CD4-positive, alpha-beta memory T cell (primary cell): ENCODE measurements at regions not wholly inside any gene's neighbourhood (a gene's known extent, or its start where the extent isn't known, plus 50 kb on each side); places are given as distances from the start of the nearest gene placed in this dataset.

Experiments used
- CTCF ChIA-PET: fragments of 350-600 bp; sonication (Branson Sonifier 250); formaldehyde crosslinking; loops from one replicate; lab custom pipeline; 2021; ENCODE audit warnings: inconsistent platforms; ENCODE audit not compliant: partially characterized antibody; lab: Charles Lee
- POLR2A ChIA-PET: fragments of 350-600 bp; sonication (Branson Sonifier 250); formaldehyde crosslinking; loops from one replicate; lab custom pipeline; 2021; ENCODE audit not compliant: partially characterized antibody; lab: Charles Lee
- DNase-seq, 5 donors: peaks; one replicate each; pipeline versions ENCODE4 v3.0.0 to v3.0.0-alpha.2; 2020 to 2022; ENCODE audit warnings: mixed read lengths in 1 of 5
- H3K27ac ChIP-seq: one replicate; pipeline ENCODE4 v1.7.0; 2013; ENCODE audit warnings: low read depth, low read length
- H3K27me3 ChIP-seq: 2 replicates; pipeline ENCODE4 v1.7.0; 2013; ENCODE audit warnings: mild to moderate bottlenecking, low read length, moderate library complexity; ENCODE audit not compliant: insufficient read depth
- H3K36me3 ChIP-seq: 2 replicates; pipeline ENCODE4 v1.7.0; 2013; ENCODE audit warnings: mild to moderate bottlenecking, low read length, moderate library complexity; ENCODE audit not compliant: insufficient read depth
- H3K4me1 ChIP-seq: 2 replicates; pipeline ENCODE4 v1.7.0; 2013; ENCODE audit warnings: mild to moderate bottlenecking, low read length, moderate library complexity; ENCODE audit not compliant: insufficient read depth
- H3K4me3 ChIP-seq, 2 donors: one replicate each; pipeline ENCODE4 v1.7.0; 2013; ENCODE audit warnings: low read length in 2 of 2, mild to moderate bottlenecking in 1 of 2
- H3K9me3 ChIP-seq, 2 donors: one replicate each; pipeline ENCODE4 v1.7.0; 2013; ENCODE audit warnings: low read length in 2 of 2, control low read depth in 1 of 2; ENCODE audit not compliant: control insufficient read depth in 1 of 2
- H3K27ac Mint-ChIP-seq, 7 donors: one replicate each; pipeline ENCODE4 v1.8.0; 2020 to 2021; ENCODE audit warnings: mixed read lengths in 7 of 7, mild to moderate bottlenecking in 6 of 7, inconsistent platforms in 3 of 7, moderate library complexity in 3 of 7
- H3K27me3 Mint-ChIP-seq, 2 donors: one replicate each; pipeline ENCODE4 v1.8.0; 2020 to 2021; ENCODE audit warnings: mixed read lengths in 2 of 2
- H3K36me3 Mint-ChIP-seq, 2 donors: one replicate each; pipeline ENCODE4 v1.8.0; 2020 to 2021; ENCODE audit warnings: mixed read lengths in 2 of 2, inconsistent platforms in 1 of 2, mild to moderate bottlenecking in 1 of 2
- H3K4me1 Mint-ChIP-seq, 4 donors: one replicate each; pipeline ENCODE4 v1.8.0; 2020 to 2021; ENCODE audit warnings: mixed read lengths in 4 of 4, mild to moderate bottlenecking in 1 of 4
- H3K4me3 Mint-ChIP-seq, 8 donors: one replicate each; pipeline ENCODE4 v1.8.0; 2020 to 2021; ENCODE audit warnings: mixed read lengths in 8 of 8, mild to moderate bottlenecking in 7 of 8, moderate library complexity in 6 of 8, inconsistent platforms in 3 of 8
- H3K9me3 Mint-ChIP-seq, 8 donors: one replicate each; pipeline ENCODE4 v1.8.0; 2020 to 2021; ENCODE audit warnings: mixed read lengths in 8 of 8, mild to moderate bottlenecking in 5 of 8, inconsistent platforms in 3 of 8, moderate library complexity in 1 of 8
- intact Hi-C: fragments of 100-400 bp; cut with micrococcal nuclease; formaldehyde crosslinking; loops from one replicate; pipeline ENCODE4 v1.15.1; 2023

DNA sequence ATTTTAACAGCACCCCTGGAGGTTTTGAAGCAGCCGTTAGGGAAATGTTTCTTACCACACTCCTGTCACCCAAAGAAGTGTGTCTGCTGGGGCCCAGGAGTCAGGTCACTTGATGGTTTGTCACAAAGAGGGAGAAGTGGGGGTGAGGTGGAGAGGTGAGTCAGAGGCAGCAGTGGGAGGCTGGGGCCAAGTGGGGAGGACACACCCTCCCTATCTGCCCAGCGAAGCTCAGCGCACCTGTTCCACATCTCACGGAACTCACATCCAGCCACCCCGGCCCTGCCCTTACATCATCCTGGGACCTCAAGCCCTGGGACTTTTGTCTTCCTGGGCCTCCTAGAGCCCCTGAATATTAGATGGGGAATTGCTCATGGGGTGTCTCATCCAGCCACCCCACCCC, 171.1 kb upstream of the SMIM23 start:
- no peaks in the 10 kb centered on the region for H3K27me3 ChIP-seq
- H3K9me3 ChIP-seq, result no peaks in the 10 kb centered on the region
- H3K36me3 ChIP-seq, result no peaks in the 10 kb centered on the region
- H3K4me1 ChIP-seq, result no peaks in the 10 kb centered on the region
- no peak for DNase-seq
- Mint-ChIP-seq H3K9me3 (no peaks in the 10 kb centered on the region), H3K36me3 (no peaks in the 10 kb centered on the region), H3K4me1 (no peaks in the 10 kb centered on the region), H3K27me3 (peaks cover 5 to 8% of the 10 kb centered on the region in 2 donors), H3K4me3 (no peak overlapping the region), H3K27ac (no peak overlapping the region)
- CTCF ChIA-PET, result interaction anchor here (0.7 kb wide), 1 partner anchor 836 kb away, joined by 3 read pairs; no protein-coding TSS in a partner anchor
- intact Hi-C loops, result no loop called here
- POLR2A ChIA-PET, result no interaction called here
- H3K4me3 ChIP-seq, result no peak overlapping the region
- no peak overlapping the region for H3K27ac ChIP-seq

DNA sequence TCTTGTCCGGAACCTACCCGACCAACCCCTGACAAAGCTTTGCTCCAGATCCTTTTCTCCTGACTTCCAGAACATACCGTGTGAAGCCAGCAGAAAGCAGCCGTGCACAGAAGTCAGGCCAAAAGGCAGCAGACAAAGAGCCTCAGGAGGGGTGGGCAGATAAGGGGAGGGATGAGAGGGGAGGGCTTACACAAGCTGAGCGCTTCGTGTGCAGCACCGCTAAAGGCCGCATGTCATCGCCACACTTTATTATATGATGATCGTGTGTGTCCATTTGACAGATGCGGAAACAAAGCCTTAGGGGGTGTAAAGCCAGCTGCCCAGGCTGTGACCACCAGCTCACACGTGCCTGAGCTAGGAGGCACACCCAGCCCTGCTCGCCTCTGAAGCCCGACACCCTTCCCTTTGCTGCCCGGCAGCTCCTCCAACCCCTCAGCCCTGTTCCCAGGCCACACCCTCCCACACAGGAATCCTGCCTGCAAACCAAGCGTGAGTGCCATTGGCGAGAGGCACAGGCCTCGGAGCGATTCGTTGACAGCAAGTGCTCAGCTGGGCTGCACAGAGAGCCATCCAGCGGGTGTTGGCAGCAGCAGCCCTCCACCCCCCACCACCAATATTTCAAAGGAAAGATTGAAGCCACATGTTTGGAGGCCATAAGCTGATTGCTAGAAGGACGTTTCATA, 170.5 kb upstream of the SMIM23 start:
- Histone ChIP-seq H3K4me3 (no peak overlapping the region), H3K9me3 (no peaks in the 10 kb centered on the region), H3K36me3 (no peaks in the 10 kb centered on the region), H3K27ac (no peak overlapping the region), H3K4me1 (no peaks in the 10 kb centered on the region), H3K27me3 (no peaks in the 10 kb centered on the region)
- POLR2A ChIA-PET, result no interaction called here
- peaks cover 7 to 8% of the 10 kb centered on the region in 2 donors for H3K27me3 Mint-ChIP-seq
- CTCF ChIA-PET, result interaction anchor here (0.7 kb wide), 1 partner anchor 836 kb away, joined by 3 read pairs; no protein-coding TSS in a partner anchor
- intact Hi-C loops, result no loop called here
- no peak overlapping the region for H3K27ac Mint-ChIP-seq
- H3K4me3 Mint-ChIP-seq, result no peak overlapping the region
- no peaks in the 10 kb centered on the region for H3K36me3 Mint-ChIP-seq
- H3K4me1 Mint-ChIP-seq, result no peaks in the 10 kb centered on the region
- H3K9me3 Mint-ChIP-seq, result peaks cover 0 to 2% (median 0%) of the 10 kb centered on the region in 8 donors
- DNase-seq, result no peak

DNA sequence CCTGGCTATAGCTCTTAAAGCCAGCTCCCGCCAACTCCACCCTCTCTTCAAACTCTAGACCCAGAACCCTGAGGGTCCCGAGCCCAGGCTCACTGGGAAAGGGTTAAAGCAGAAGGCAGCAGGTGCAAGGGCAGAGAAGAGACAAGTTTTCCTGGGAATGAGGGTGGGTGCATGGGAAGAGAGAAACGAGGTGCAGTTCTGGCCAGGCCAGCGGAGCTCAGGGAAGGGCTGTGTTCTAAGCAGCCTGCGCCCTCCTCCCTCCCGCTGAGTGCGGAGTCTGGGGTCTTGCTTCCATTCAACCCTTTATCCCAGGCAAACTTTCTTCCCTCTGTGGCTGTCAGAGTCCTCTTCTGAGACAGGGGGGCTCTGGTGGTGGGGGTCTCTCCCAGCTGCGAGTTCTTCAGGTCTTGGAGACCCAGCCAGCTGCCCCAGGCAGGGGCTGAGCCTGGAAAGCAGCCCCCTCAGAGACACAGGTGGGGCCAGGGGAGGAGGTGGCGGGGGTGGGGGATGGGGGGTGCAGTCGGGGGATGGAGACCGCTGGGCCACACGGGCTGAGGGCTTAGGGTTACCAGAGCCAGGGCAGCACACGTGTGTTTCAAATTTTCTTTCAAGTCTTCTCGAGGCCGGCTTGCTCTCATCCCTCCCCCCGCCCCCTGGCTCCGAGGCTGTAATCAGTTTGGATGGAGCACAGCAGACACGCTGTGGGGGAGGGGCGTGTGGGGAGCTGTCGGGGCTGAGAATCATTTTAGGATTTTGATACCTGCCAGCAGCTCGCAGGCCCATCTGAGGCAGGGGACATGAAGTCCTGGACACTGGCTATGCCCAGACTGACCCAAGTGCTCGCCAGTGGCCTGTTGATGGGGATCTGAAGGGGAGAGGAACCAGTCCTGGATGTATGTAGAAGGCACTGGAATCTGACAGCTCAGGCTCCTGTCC, 169.6 kb upstream of the SMIM23 start:
- Histone ChIP-seq H3K9me3 (no peaks in the 10 kb centered on the region), H3K27ac (no peak overlapping the region), H3K36me3 (no peaks in the 10 kb centered on the region), H3K27me3 (no peaks in the 10 kb centered on the region), H3K4me3 (no peak overlapping the region), H3K4me1 (no peaks in the 10 kb centered on the region)
- no peaks in the 10 kb centered on the region for H3K4me1 Mint-ChIP-seq
- no peak overlapping the region for H3K27ac Mint-ChIP-seq
- H3K27me3 Mint-ChIP-seq, result peaks cover 4 to 8% of the 10 kb centered on the region in 2 donors
- no peak for DNase-seq
- CTCF ChIA-PET, result no interaction called here
- intact Hi-C loops, result no loop called here
- POLR2A ChIA-PET, result no interaction called here
- no peak overlapping the region for H3K4me3 Mint-ChIP-seq
- H3K9me3 Mint-ChIP-seq, result peaks cover 0 to 2% (median 0%) of the 10 kb centered on the region in 8 donors
- H3K36me3 Mint-ChIP-seq, result no peaks in the 10 kb centered on the region

DNA sequence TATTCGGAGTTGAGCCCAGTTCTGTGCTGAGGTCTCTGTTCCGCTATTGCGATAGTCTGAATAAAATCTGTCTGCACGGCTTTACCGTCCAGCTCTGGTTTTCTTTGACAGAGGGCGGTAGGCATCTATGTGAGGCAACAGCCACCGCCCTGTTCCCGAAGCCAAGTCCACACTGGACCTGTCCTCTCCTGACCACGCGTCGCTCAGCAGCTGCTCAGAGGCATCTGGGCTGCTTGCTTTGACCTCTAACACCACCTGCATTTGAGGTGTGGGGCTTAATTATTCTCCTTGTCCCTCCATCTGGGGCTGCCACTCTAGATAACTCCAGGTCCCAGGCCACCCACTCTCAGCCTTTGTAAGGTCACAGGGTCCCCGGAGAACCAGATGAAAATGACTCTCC, 168.4 kb upstream of the SMIM23 start:
- Histone ChIP-seq H3K4me3 (no peak overlapping the region), H3K27me3 (no peaks in the 10 kb centered on the region), H3K4me1 (no peaks in the 10 kb centered on the region), H3K9me3 (no peaks in the 10 kb centered on the region), H3K27ac (no peak overlapping the region), H3K36me3 (no peaks in the 10 kb centered on the region)
- H3K36me3 Mint-ChIP-seq, result no peaks in the 10 kb centered on the region
- intact Hi-C loops, result no loop called here
- H3K9me3 Mint-ChIP-seq, result peaks cover 0 to 2% (median 0%) of the 10 kb centered on the region in 8 donors
- CTCF ChIA-PET, result no interaction called here
- no peak overlapping the region for H3K4me3 Mint-ChIP-seq
- POLR2A ChIA-PET, result no interaction called here
- no peak overlapping the region for H3K27ac Mint-ChIP-seq
- H3K4me1 Mint-ChIP-seq, result no peaks in the 10 kb centered on the region
- DNase-seq, result no peak
- H3K27me3 Mint-ChIP-seq, result peaks cover 4 to 8% of the 10 kb centered on the region in 2 donors

DNA sequence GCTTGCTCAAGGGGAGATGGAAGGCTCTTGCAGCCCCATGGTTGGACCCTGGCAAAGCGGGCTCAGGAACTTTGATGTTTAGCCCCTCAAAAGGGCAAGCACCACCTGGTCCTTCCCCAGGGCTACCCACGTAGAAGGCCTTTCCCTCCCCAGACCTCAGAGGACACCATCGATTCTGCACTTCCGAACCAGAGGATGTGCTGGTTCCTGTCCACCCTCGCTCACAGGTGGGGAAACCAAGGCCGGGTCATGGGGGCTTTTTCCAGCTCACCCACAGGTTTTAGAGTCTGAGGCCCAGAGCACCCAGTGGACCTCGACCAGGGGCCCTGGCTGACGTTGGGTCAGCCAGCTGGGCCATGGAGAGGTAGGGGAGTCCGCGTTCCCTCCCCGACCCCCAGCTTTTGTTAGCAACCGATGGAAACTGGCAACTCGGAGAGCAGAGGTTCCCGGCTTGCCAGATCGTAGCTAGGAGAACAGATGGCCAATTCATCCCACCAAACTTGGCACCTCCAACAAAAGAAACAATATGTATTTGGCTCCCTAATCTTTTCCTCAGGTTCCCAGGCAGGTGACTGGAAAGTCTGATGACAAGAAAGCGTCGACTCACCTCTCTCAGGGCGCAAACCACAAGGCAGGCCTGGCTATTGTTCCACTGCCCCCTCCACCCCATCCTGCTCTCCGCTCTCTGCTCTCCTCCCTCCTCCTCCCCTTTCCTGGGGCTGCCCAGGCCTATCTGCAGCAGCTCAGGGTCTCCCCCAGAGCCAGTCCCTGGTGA, 167.6 kb upstream of the SMIM23 start:
- ChIA-PET CTCF (no interaction called here), POLR2A (no interaction called here)
- Histone ChIP-seq H3K9me3 (no peaks in the 10 kb centered on the region), H3K27me3 (no peaks in the 10 kb centered on the region), H3K4me1 (no peaks in the 10 kb centered on the region), H3K4me3 (no peak overlapping the region), H3K36me3 (no peaks in the 10 kb centered on the region), H3K27ac (no peak overlapping the region)
- H3K27me3 Mint-ChIP-seq, result peaks cover 4 to 11% of the 10 kb centered on the region in 2 donors
- no peaks in the 10 kb centered on the region for H3K4me1 Mint-ChIP-seq
- no peak overlapping the region for H3K27ac Mint-ChIP-seq
- no peak for DNase-seq
- H3K9me3 Mint-ChIP-seq, result peaks cover 0 to 2% (median 0%) of the 10 kb centered on the region in 8 donors
- H3K36me3 Mint-ChIP-seq, result no peaks in the 10 kb centered on the region
- H3K4me3 Mint-ChIP-seq, result no peak overlapping the region
- intact Hi-C loops, result no loop called here

DNA sequence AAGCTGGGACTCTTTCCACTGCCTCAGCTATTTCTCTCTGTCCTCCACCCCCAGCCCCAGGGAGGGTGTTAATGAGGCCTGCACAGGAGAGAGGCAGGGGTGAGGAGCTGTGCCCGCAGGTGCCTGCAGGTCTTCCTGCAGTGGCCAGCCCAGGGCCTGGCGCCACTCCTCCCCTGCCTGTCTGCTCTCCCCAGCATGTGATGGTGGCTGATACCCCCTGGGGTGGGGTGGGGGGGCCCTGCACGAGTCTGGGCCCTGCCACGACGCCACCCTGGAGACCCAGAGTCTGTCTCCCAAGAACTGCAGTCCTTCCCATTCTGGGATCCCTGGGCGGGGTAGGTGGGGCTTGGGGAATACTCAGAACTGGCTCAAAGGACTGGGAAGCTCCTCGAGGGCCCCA, 166.4 kb upstream of the SMIM23 start:
- Histone ChIP-seq H3K4me3 (no peak overlapping the region), H3K27ac (no peak overlapping the region), H3K4me1 (no peaks in the 10 kb centered on the region), H3K36me3 (no peaks in the 10 kb centered on the region), H3K27me3 (no peaks in the 10 kb centered on the region), H3K9me3 (no peaks in the 10 kb centered on the region)
- Mint-ChIP-seq H3K36me3 (no peaks in the 10 kb centered on the region), H3K4me3 (no peak overlapping the region), H3K4me1 (no peaks in the 10 kb centered on the region), H3K9me3 (peaks cover 0 to 2% (median 0%) of the 10 kb centered on the region in 8 donors), H3K27ac (no peak overlapping the region), H3K27me3 (peaks cover 4 to 11% of the 10 kb centered on the region in 2 donors)
- DNase-seq, result no peak
- intact Hi-C loops, result no loop called here
- POLR2A ChIA-PET, result no interaction called here
- CTCF ChIA-PET, result no interaction called here

DNA sequence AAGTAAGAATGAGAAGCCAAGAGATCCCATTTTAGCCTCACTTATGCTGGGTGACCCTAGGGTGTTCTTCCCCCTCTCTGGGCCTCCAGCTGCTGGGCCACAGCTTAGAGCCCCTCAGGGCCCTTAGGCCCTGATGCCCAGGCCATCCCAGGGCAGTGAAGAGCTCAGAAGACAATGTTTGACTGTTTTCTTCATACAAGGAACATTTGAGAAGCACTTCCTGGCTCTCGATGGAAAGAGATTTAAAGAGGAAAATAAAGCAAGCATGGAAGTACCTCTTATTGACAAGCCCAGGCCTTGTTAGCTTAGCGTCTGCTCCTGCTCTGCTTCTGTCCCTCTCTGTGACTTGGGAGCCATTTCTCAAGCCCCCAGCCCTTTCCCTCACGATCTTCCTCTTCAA, 165.9 kb upstream of the SMIM23 start:
- ChIA-PET CTCF (no interaction called here), POLR2A (no interaction called here)
- Mint-ChIP-seq H3K9me3 (peaks cover 0 to 2% (median 0%) of the 10 kb centered on the region in 8 donors), H3K4me3 (no peak overlapping the region), H3K27ac (no peak overlapping the region), H3K4me1 (no peaks in the 10 kb centered on the region), H3K27me3 (peaks cover 4 to 11% of the 10 kb centered on the region in 2 donors), H3K36me3 (no peaks in the 10 kb centered on the region)
- H3K36me3 ChIP-seq, result no peaks in the 10 kb centered on the region
- no peak overlapping the region for H3K27ac ChIP-seq
- H3K4me1 ChIP-seq, result no peaks in the 10 kb centered on the region
- no peak for DNase-seq
- no peak overlapping the region for H3K4me3 ChIP-seq
- H3K27me3 ChIP-seq, result no peaks in the 10 kb centered on the region
- H3K9me3 ChIP-seq, result no peaks in the 10 kb centered on the region
- intact Hi-C loops, result no loop called here
